Left lung (tissue), 4 donors: ENCODE measurements at regions not wholly inside any gene's neighbourhood (a gene's known extent, or its start where the extent isn't known, plus 50 kb on each side); places are given as distances from the start of the nearest gene placed in this dataset.
A peak's percentile ranks its signal among the peaks of the same experiment; 100 is the strongest.

ENCODE experiments used
- ATAC-seq: fragments of 200-7000 bp; cut with Tn5 transposase; one replicate; pipeline ENCODE4 v1.9.1; 2020; ENCODE audit warnings: moderate library complexity
- DNase-seq, 4 donors: peaks; one replicate each; pipeline ENCODE4 v3.0.0-alpha.2; 2013 to 2020
- H3K27ac ChIP-seq, 2 donors: fragments of 200-600 bp; sonication (generic) in 1 of 2; one replicate each; pipeline versions ENCODE4 v1.5.0 to v1.8.0; 2020 to 2021
- H3K27me3 ChIP-seq, 2 donors: fragments of 200-600 bp; sonication (generic) in 1 of 2; one replicate each; pipeline versions ENCODE4 v1.5.0 to v1.8.0; 2020 to 2021
- H3K36me3 ChIP-seq, 2 donors: fragments of 200-600 bp; sonication (generic) in 1 of 2; one replicate each; pipeline versions ENCODE4 v1.5.0 to v1.8.0; 2020 to 2021
- H3K4me1 ChIP-seq, 2 donors: fragments of 200-600 bp; one replicate each; pipeline ENCODE4 v1.8.0; 2021
- H3K4me3 ChIP-seq, 2 donors: fragments of 200-600 bp; sonication (generic) in 1 of 2; one replicate each; pipeline versions ENCODE4 v1.5.0 to v1.8.0; 2020 to 2021; ENCODE audit warnings: mild to moderate bottlenecking in 1 of 2
- H3K9me3 ChIP-seq, 2 donors: fragments of 200-600 bp; sonication (generic) in 1 of 2; one replicate each; pipeline versions ENCODE4 v1.5.0 to v1.8.0; 2020 to 2021
- intact Hi-C, 2 donors: fragments of 100-400 bp; cut with DNase I; formaldehyde crosslinking; loops; one replicate each; pipeline versions ENCODE4 v1.11.2 to v1.14.2; 2022
- TF ChIP-seq, protein P1 (sequence below), 2 donors: fragments of 200-600 bp; sonication (generic) in 1 of 2; IDR thresholded peaks; one replicate each; pipeline versions ENCODE4 v1.5.0 to v1.8.0; 2021; ENCODE audit warnings: antibody characterized with exemption in 2 of 2
- donor health status: DM: no; HTN: yes; CAD: no.
- donor health status: DM: no; HTN: no; CAD: no.

DNA sequence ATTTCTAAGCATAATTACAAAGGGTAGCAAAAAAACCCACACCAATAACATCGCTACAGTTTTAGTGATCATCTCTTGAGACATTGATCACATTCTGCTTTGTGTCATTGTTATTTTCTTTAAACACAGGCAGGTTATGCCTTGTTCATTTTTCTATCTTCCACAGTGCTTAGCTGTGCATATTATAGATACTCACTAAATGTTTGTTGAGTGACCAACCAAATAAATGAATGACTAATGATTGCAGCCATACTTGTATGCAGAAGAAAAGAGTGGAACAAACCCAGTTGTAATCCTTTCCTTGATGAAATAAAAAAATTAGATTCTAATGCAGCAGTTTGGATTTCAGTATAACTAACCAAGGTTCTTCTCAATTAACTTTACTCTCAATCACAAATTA lies 81.0 kb upstream of the RASSF8 start:
- intact Hi-C loops, result no loop called here
- Histone ChIP-seq H3K27ac (no peak overlapping the region), H3K36me3 (no peaks in the 10 kb centered on the region), H3K9me3 (no peaks in the 10 kb centered on the region), H3K4me3 (no peak overlapping the region), H3K4me1 (no peaks in the 10 kb centered on the region), H3K27me3 (no peaks in the 10 kb centered on the region)
- no peak for DNase-seq
- TF ChIP-seq, protein P1, sequence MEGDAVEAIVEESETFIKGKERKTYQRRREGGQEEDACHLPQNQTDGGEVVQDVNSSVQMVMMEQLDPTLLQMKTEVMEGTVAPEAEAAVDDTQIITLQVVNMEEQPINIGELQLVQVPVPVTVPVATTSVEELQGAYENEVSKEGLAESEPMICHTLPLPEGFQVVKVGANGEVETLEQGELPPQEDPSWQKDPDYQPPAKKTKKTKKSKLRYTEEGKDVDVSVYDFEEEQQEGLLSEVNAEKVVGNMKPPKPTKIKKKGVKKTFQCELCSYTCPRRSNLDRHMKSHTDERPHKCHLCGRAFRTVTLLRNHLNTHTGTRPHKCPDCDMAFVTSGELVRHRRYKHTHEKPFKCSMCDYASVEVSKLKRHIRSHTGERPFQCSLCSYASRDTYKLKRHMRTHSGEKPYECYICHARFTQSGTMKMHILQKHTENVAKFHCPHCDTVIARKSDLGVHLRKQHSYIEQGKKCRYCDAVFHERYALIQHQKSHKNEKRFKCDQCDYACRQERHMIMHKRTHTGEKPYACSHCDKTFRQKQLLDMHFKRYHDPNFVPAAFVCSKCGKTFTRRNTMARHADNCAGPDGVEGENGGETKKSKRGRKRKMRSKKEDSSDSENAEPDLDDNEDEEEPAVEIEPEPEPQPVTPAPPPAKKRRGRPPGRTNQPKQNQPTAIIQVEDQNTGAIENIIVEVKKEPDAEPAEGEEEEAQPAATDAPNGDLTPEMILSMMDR (IDR thresholded peaks at IDR 0.05), result no peak
- ATAC-seq, result no peak

DNA sequence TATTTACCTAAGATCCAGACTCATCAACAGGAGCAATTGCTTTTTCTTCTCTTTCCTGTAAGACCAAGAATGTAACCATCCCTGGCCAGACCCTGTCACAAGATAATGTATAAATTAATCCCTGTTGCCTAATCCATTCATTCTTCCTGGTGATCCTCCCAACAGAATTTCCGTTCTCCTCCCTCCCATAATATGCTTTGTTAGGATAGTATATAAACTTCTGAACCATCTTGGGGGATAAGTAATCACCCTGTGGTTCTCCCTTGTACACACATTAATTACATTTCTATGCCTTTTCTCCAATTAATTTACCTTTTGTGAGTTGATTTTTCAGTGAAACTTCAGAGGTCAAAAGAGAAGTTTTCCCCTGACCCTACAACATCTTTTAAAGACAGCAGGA lies 76.2 kb upstream of the RASSF8 start:
- DNase-seq, result no peak
- H3K4me3 ChIP-seq, result no peak overlapping the region
- H3K9me3 ChIP-seq, result no peaks in the 10 kb centered on the region
- ATAC-seq, result no peak
- no peaks in the 10 kb centered on the region for H3K27me3 ChIP-seq
- H3K27ac ChIP-seq, result no peak overlapping the region
- H3K36me3 ChIP-seq, result no peaks in the 10 kb centered on the region
- intact Hi-C loops, result no loop called here
- no peaks in the 10 kb centered on the region for H3K4me1 ChIP-seq
- TF ChIP-seq, protein P1 (IDR thresholded peaks at IDR 0.05), result no peak

DNA sequence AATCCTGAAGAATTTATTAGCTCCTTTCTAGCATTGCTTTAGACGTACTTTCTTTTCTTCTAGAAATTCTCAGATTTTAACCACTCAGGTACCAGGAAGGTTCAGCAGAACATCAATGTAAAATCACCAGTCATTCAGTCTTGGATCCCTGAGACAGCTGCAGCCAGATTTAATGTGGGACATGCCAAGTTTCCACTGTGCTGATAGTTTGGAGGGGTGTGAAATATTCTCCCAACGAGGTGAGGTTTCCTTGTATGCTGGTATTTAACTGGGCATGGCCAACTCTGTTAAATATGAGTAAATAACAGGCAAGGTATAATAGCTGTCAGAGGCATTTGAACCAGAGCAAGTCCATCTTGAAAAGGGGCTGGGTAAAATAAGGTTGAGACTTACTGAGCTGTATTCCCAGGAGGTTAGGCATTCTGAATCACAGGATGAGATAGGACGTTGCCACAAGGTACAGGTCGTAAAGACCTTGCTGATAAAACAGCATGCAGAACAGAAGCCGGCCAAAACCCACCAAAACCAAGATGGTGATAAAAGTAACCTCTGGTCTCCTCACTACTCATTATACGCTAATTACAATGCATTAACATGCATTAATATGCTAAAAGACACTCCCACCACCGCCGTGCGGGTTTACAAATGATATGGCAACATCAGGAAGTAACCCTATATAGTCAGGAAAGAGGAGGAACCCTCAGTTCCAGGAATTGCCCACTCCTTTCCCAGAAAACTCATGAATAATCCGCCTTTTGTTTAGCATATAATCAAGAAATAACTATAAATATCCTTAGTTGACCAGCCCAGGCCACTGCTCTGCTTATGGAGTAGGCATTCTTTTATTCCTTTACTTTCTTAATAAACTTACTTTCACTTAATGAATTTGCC lies 75.2 kb upstream of the RASSF8 start:
- H3K4me3 ChIP-seq, result no peak overlapping the region
- H3K27ac ChIP-seq, result no peak overlapping the region
- no peaks in the 10 kb centered on the region for H3K9me3 ChIP-seq
- no peaks in the 10 kb centered on the region for H3K27me3 ChIP-seq
- TF ChIP-seq, protein P1 (IDR thresholded peaks at IDR 0.05), result no peak
- intact Hi-C loops, result no loop called here
- H3K36me3 ChIP-seq, result no peaks in the 10 kb centered on the region
- no peaks in the 10 kb centered on the region for H3K4me1 ChIP-seq
- DNase-seq, result no peak
- ATAC-seq, result no peak

DNA sequence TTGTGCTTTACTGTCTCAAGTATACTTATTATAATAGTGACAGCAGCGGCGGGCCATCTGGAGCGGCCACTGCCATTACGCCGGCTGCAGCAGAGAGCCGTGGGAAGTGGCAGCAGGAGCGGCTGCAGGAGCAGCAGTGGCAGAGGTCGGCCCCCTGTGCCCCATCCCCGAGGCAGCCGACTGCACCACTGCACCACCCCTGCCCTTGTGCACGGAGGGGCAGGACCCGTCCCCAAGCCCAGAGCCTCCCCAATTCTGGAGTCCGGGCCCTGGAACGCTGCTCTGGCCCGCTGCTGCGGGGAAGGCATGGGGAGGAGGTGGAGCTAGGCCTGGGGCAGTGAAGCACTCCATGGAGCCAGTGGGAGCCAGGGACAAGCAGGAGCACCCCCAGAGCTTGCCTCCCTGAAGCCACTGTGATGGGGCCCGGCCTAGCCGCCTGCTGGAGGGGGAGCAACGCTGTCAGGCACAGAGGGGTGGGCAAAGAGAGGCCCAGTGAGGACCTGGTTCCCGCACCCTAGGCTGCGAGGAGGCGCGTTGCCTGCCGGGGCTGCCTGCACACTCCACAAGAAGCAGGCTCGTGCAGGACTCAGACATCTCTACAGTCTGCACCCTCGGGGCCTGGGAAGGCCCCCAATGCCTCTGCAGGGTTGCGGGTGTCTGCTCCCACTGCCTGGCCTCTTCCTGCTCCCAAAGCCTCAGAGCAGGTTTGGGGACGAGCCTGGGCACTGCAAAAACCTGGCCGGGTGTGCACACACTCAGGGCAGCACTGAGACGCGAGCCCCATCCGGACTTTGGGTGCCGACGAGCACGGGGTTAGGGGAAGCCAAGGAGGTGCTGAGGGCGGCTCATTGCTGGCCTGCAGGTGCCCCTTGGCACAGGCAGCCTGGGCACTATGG lies 74.2 kb upstream of the RASSF8 start:
- DNase-seq (peak in 1 of 4 donors; percentile 72), ATAC-seq (no peak)
- TF ChIP-seq, protein P1 (IDR thresholded peaks at IDR 0.05), result no peak
- H3K27ac ChIP-seq, result no peak overlapping the region
- H3K4me3 ChIP-seq, result no peak overlapping the region
- H3K27me3 ChIP-seq, result no peaks in the 10 kb centered on the region
- no peaks in the 10 kb centered on the region for H3K9me3 ChIP-seq
- no peaks in the 10 kb centered on the region for H3K4me1 ChIP-seq
- intact Hi-C loops, result no loop called here
- H3K36me3 ChIP-seq, result no peaks in the 10 kb centered on the region

DNA sequence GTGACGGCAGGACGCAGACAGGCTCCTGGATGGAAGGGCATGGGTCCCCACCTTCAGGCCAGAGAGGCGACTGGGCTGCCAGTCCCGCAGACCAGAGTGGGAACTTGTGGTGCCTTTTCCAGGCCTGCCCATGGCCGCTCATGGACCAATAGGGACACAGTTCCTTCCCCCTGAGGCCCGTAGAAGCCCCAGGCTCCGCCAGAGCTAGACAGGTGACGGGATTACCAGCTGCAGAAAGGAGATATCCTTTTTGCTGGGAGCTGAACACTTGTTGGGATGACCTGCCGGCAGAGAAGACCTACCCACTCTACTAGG lies 73.6 kb upstream of the RASSF8 start:
- Histone ChIP-seq H3K9me3 (no peaks in the 10 kb centered on the region), H3K4me1 (no peaks in the 10 kb centered on the region), H3K27me3 (no peaks in the 10 kb centered on the region), H3K36me3 (no peaks in the 10 kb centered on the region), H3K27ac (no peak overlapping the region), H3K4me3 (no peak overlapping the region)
- DNase-seq (no peak), ATAC-seq (no peak)
- TF ChIP-seq, protein P1 (IDR thresholded peaks at IDR 0.05), result no peak
- intact Hi-C loops, result no loop called here
